ENCODE measurements at regions not wholly inside any gene's neighbourhood (a gene's known extent, or its start where the extent isn't known, plus 50 kb on each side); places are given as distances from the start of the nearest gene placed in this dataset.

- TF ChIP-seq EZH2 (IDR thresholded peaks at IDR 0.05; ENCODE audit: borderline replicate concordance, low read depth, low read length, severe bottlenecking) (no peak), CTCF (IDR thresholded peaks at IDR 0.05; ENCODE audit: borderline replicate concordance, extremely low read depth, low read length, poor library complexity, severe bottlenecking) (no peak)
Measured at GRCh38 chr3:75978686-75979085, 193.3 kb upstream of the ZNF717 start.

Measured in DND-41 (cell line).